MCF 10A (cell line): ENCODE measurements at regions not wholly inside any gene's neighbourhood (a gene's known extent, or its start where the extent isn't known, plus 50 kb on each side); places are given as distances from the start of the nearest gene placed in this dataset.

Experiments used
- BruUV-seq: library from RNA; stranded (reverse); fragments of 400-500 nt; replicated peaks from 2 replicates; lab custom pipeline; 2021; lab: Mats Ljungman, UMichigan
- CTCF ChIA-PET: fragments of 300-600 bp; sonication (Branson Sonifier 250); formaldehyde crosslinking; extraction: SDS; loops from one replicate; lab custom pipeline; 2021; ENCODE audit warnings: antibody characterized with exemption, inconsistent platforms; lab: Yijun Ruan, JAX
- POLR2A ChIA-PET: fragments of 300-600, 350-650 bp; sonication (Branson Sonifier 250); formaldehyde crosslinking; extraction: SDS; loops from one replicate; lab custom pipeline; 2020; ENCODE audit warnings: antibody characterized with exemption, inconsistent platforms; lab: Yijun Ruan, JAX
- DNase-seq: peaks from one replicate; pipeline ENCODE4 v3.0.0-alpha.2; 2018; ENCODE audit not compliant: unreplicated experiment
- H3K27ac Mint-ChIP-seq: one replicate; pipeline ENCODE4 v1.8.0; 2022; ENCODE audit warnings: mild to moderate bottlenecking, low read depth, mixed read lengths; ENCODE audit not compliant: unreplicated experiment
- H3K27me3 Mint-ChIP-seq: one replicate; pipeline ENCODE4 v1.8.0; 2022; ENCODE audit warnings: mixed read lengths; ENCODE audit not compliant: insufficient read depth, unreplicated experiment
- H3K36me3 Mint-ChIP-seq: one replicate; pipeline ENCODE4 v1.8.0; 2022; ENCODE audit warnings: mild to moderate bottlenecking, moderate library complexity, mixed read lengths; ENCODE audit not compliant: insufficient read depth, unreplicated experiment
- H3K4me1 Mint-ChIP-seq: one replicate; pipeline ENCODE4 v1.8.0; 2022; ENCODE audit warnings: mixed read lengths; ENCODE audit not compliant: insufficient read depth, unreplicated experiment
- H3K4me3 Mint-ChIP-seq: one replicate; pipeline ENCODE4 v1.8.0; 2022; ENCODE audit warnings: mild to moderate bottlenecking, moderate library complexity, mixed read lengths; ENCODE audit not compliant: unreplicated experiment
- H3K9me3 Mint-ChIP-seq: one replicate; pipeline ENCODE4 v1.8.0; 2022; ENCODE audit warnings: mixed read lengths; ENCODE audit not compliant: unreplicated experiment
- CTCF ChIP-seq: fragments of 200-600 bp; IDR thresholded peaks from one replicate; pipeline ENCODE4 v1.8.0; 2022; ENCODE audit warnings: antibody characterized with exemption, mild to moderate bottlenecking; ENCODE audit not compliant: unreplicated experiment
- intact Hi-C: fragments of 100-400 bp; cut with micrococcal nuclease; formaldehyde crosslinking; loops from 2 replicates; pipeline ENCODE4 v1.14.1; 2022

- Mint-ChIP-seq H3K36me3 (no peaks in the 10 kb centered on the region), H3K9me3 (peaks cover 16% of the 10 kb centered on the region), H3K4me1 (no peaks in the 10 kb centered on the region), H3K4me3 (no peak overlapping the region), H3K27ac (no peak overlapping the region), H3K27me3 (no peaks in the 10 kb centered on the region)
- ChIA-PET POLR2A (interaction anchor here (0.6 kb wide), 1 partner anchor 83 kb away, joined by 3 read pairs; no protein-coding TSS in a partner anchor), CTCF (interaction anchor here (0.7 kb wide), 1 partner anchor 99 kb away, joined by 3 read pairs; no protein-coding TSS in a partner anchor)
- BruUV-seq = no TSS peak
- no peak for TF ChIP-seq CTCF
- DNase-seq = no peak
- intact Hi-C loops = no loop called here
Observed at GRCh38 chrX:79704325-79704724, 310.2 kb upstream of the TBX22 start.

DNA sequence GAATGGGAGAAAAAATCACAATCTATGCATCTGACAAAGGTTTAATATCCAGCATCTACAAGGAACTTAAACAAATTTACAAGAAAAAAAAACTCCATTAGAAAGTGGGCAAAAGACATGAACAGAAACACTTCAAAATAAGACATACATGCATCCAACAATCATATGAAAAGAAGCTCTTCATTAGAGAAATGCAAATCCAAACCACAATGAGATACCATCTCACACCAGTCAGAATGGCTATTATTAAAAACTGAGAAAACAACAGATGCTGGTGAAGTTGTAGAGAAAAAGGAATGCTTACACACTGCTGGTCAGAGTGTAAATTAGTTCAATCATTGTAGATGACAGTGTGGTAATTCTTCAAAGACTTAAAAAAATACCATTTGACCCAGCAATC lies 306.0 kb upstream of the TBX22 start:
- Mint-ChIP-seq H3K36me3 (no peaks in the 10 kb centered on the region), H3K4me3 (no peak overlapping the region), H3K9me3 (peaks cover 19% of the 10 kb centered on the region), H3K4me1 (no peaks in the 10 kb centered on the region), H3K27me3 (no peaks in the 10 kb centered on the region), H3K27ac (no peak overlapping the region)
- ChIA-PET CTCF (no interaction called here), POLR2A (no interaction called here)
- no TSS peak for BruUV-seq
- DNase-seq = no peak
- TF ChIP-seq CTCF = no peak
- intact Hi-C loops = no loop called here

- BruUV-seq = no TSS peak
Observed at GRCh38 chrX:79715448-79715847, 299.1 kb upstream of the TBX22 start.

GRCh38 chrX:79719568-79720231 lies 294.9 kb upstream of the TBX22 start:
- CTCF ChIA-PET = interaction anchor here (0.7 kb wide), 1 partner anchor 10 kb away, joined by 4 read pairs; no protein-coding TSS in a partner anchor
- intact Hi-C loops = no loop called here
- BruUV-seq = no TSS peak
- no peaks in the 10 kb centered on the region for H3K4me1 Mint-ChIP-seq
- no peak for DNase-seq
- peaks cover 13% of the 10 kb centered on the region for H3K9me3 Mint-ChIP-seq
- no peak for TF ChIP-seq CTCF
- no peaks in the 10 kb centered on the region for H3K36me3 Mint-ChIP-seq
- POLR2A ChIA-PET = no interaction called here
- no peaks in the 10 kb centered on the region for H3K27me3 Mint-ChIP-seq
- no peak overlapping the region for H3K27ac Mint-ChIP-seq
- no peak overlapping the region for H3K4me3 Mint-ChIP-seq

More at GRCh38 chrX:79715448-79715847, 299.1 kb upstream of the TBX22 start:
- Mint-ChIP-seq H3K4me1 (no peaks in the 10 kb centered on the region), H3K4me3 (no peak overlapping the region), H3K27me3 (no peaks in the 10 kb centered on the region), H3K9me3 (peaks cover 15% of the 10 kb centered on the region), H3K27ac (no peak overlapping the region), H3K36me3 (no peaks in the 10 kb centered on the region)
- intact Hi-C loops = no loop called here
- TF ChIP-seq CTCF = no peak
- CTCF ChIA-PET = interaction anchor here (0.6 kb wide), 1 partner anchor 63 kb away, joined by 3 read pairs; no protein-coding TSS in a partner anchor
- DNase-seq = no peak
- POLR2A ChIA-PET = no interaction called here
